ENCODE measurements at regions not wholly inside any gene's neighbourhood (a gene's known extent, or its start where the extent isn't known, plus 50 kb on each side); places are given as distances from the start of the nearest gene placed in this dataset.

- no peak overlapping the region for H3K4me3 Mint-ChIP-seq
- Histone ChIP-seq H3K9me3 (ENCODE audit: control insufficient read depth, insufficient read depth, low read length) (no peaks in the 10 kb centered on the region), H3K4me1 (ENCODE audit: control insufficient read depth, insufficient read depth, low read length) (no peaks in the 10 kb centered on the region), H3K4me3 (ENCODE audit: low read length) (no peak overlapping the region), H3K27me3 (ENCODE audit: control insufficient read depth, insufficient read depth, low read length) (no peaks in the 10 kb centered on the region), H3K27ac (ENCODE audit: low read length) (no peak overlapping the region), H3K36me3 (ENCODE audit: control insufficient read depth, insufficient read depth, low read length) (no peaks in the 10 kb centered on the region)
- TF ChIP-seq CTCF (IDR thresholded peaks at IDR 0.05): no peak
- H3K36me3 Mint-ChIP-seq: no peaks in the 10 kb centered on the region
- H3K9me3 Mint-ChIP-seq: no peaks in the 10 kb centered on the region
- DNase-seq (no peak), ATAC-seq (no peak)
- intact Hi-C loops (cut with micrococcal nuclease): no loop called here
- H3K27me3 Mint-ChIP-seq (ENCODE audit: low read depth in 2 of 2): no peaks in the 10 kb centered on the region
- 94% methylated on average over 3 of the region's 3 CpGs for WGBS (ENCODE audit: insufficient coverage)
- no peak overlapping the region for H3K27ac Mint-ChIP-seq
- H3K4me1 Mint-ChIP-seq: no peaks in the 10 kb centered on the region
Measured at GRCh38 chr5:91500758-91501157, 117.6 kb upstream of the ARRDC3 start.

- H3K9me3 Mint-ChIP-seq: no peaks in the 10 kb centered on the region
- Histone ChIP-seq H3K36me3 (ENCODE audit: control insufficient read depth, insufficient read depth, low read length) (no peaks in the 10 kb centered on the region), H3K27ac (ENCODE audit: low read length) (no peak overlapping the region), H3K4me1 (ENCODE audit: control insufficient read depth, insufficient read depth, low read length) (no peaks in the 10 kb centered on the region), H3K4me3 (ENCODE audit: low read length) (no peak overlapping the region), H3K9me3 (ENCODE audit: control insufficient read depth, insufficient read depth, low read length) (no peaks in the 10 kb centered on the region), H3K27me3 (ENCODE audit: control insufficient read depth, insufficient read depth, low read length) (no peaks in the 10 kb centered on the region)
- TF ChIP-seq CTCF (IDR thresholded peaks at IDR 0.05): peak; percentile 91
- no peaks in the 10 kb centered on the region for H3K36me3 Mint-ChIP-seq
- intact Hi-C loops (cut with micrococcal nuclease): no loop called here
- no peaks in the 10 kb centered on the region for H3K27me3 Mint-ChIP-seq (ENCODE audit: low read depth in 2 of 2)
- no peak overlapping the region for H3K27ac Mint-ChIP-seq
- peak in 1 of 2 donors; percentile 67 for DNase-seq
- no peaks in the 10 kb centered on the region for H3K4me1 Mint-ChIP-seq
- H3K4me3 Mint-ChIP-seq: no peak overlapping the region
- ATAC-seq: peak in 2 of 3 donors; percentile 31 to 68
- WGBS (ENCODE audit: insufficient coverage): 0% methylated on average over 2 of the region's 2 CpGs
Measured at GRCh38 chr5:91499943-91500531, 116.9 kb upstream of the ARRDC3 start.

- Histone ChIP-seq H3K4me3 (ENCODE audit: low read length) (no peak overlapping the region), H3K9me3 (ENCODE audit: control insufficient read depth, insufficient read depth, low read length) (no peaks in the 10 kb centered on the region), H3K27ac (ENCODE audit: low read length) (no peak overlapping the region), H3K4me1 (ENCODE audit: control insufficient read depth, insufficient read depth, low read length) (no peaks in the 10 kb centered on the region), H3K36me3 (ENCODE audit: control insufficient read depth, insufficient read depth, low read length) (no peaks in the 10 kb centered on the region), H3K27me3 (ENCODE audit: control insufficient read depth, insufficient read depth, low read length) (no peaks in the 10 kb centered on the region)
- H3K27me3 Mint-ChIP-seq (ENCODE audit: low read depth in 2 of 2): no peaks in the 10 kb centered on the region
- 88% methylated on average over 2 of the region's 2 CpGs for WGBS (ENCODE audit: insufficient coverage)
- H3K4me1 Mint-ChIP-seq: peaks cover 20 to 21% of the 10 kb centered on the region in 2 donors
- H3K9me3 Mint-ChIP-seq: no peaks in the 10 kb centered on the region
- ATAC-seq (no peak), DNase-seq (no peak)
- no peaks in the 10 kb centered on the region for H3K36me3 Mint-ChIP-seq
- H3K27ac Mint-ChIP-seq: no peak overlapping the region
- H3K4me3 Mint-ChIP-seq: no peak overlapping the region
- no peak for TF ChIP-seq CTCF (IDR thresholded peaks at IDR 0.05)
- intact Hi-C loops (cut with micrococcal nuclease): no loop called here
Measured at GRCh38 chr5:91495699-91496098, 112.6 kb upstream of the ARRDC3 start.

- Mint-ChIP-seq H3K27me3 (ENCODE audit: low read depth in 2 of 2) (no peaks in the 10 kb centered on the region), H3K36me3 (no peaks in the 10 kb centered on the region), H3K4me3 (no peak overlapping the region), H3K4me1 (peaks cover 20 to 21% of the 10 kb centered on the region in 2 donors), H3K27ac (no peak overlapping the region), H3K9me3 (no peaks in the 10 kb centered on the region)
- H3K9me3 ChIP-seq (ENCODE audit: control insufficient read depth, insufficient read depth, low read length): no peaks in the 10 kb centered on the region
- H3K36me3 ChIP-seq (ENCODE audit: control insufficient read depth, insufficient read depth, low read length): no peaks in the 10 kb centered on the region
- intact Hi-C loops (cut with micrococcal nuclease): no loop called here
- DNase-seq (no peak), ATAC-seq (no peak)
- H3K4me3 ChIP-seq (ENCODE audit: low read length): no peak overlapping the region
- TF ChIP-seq CTCF (IDR thresholded peaks at IDR 0.05): no peak
- no peaks in the 10 kb centered on the region for H3K27me3 ChIP-seq (ENCODE audit: control insufficient read depth, insufficient read depth, low read length)
- H3K27ac ChIP-seq (ENCODE audit: low read length): no peak overlapping the region
- WGBS (ENCODE audit: insufficient coverage): 36% methylated on average over 2 of the region's 4 CpGs
- H3K4me1 ChIP-seq (ENCODE audit: control insufficient read depth, insufficient read depth, low read length): no peaks in the 10 kb centered on the region
Measured at GRCh38 chr5:91494447-91494996, 111.4 kb upstream of the ARRDC3 start.
